RWPE2 (cell line): ENCODE measurements at regions not wholly inside any gene's neighbourhood (a gene's known extent, or its start where the extent isn't known, plus 50 kb on each side); places are given as distances from the start of the nearest gene placed in this dataset.

Experiments used
- ATAC-seq: fragments of 200-7000 bp; cut with Tn5 transposase; 3 replicates; pipeline ENCODE4 v1.9.1; 2021; ENCODE audit warnings: low read depth
- DNase-seq: peaks from one replicate; pipeline ENCODE4 v3.0.0-alpha.2; 2020; ENCODE audit warnings: low spot score
- H3K27ac ChIP-seq: fragments of 450-650 bp; 2 replicates; pipeline ENCODE4 v1.5.1; 2017; ENCODE audit warnings: mild to moderate bottlenecking; ENCODE audit not compliant: poor library complexity, severe bottlenecking
- H3K27me3 ChIP-seq: fragments of 250-450 bp; sonication (Bioruptor Pico); 2 replicates; pipeline ENCODE4 v1.5.1; 2021; ENCODE audit warnings: mild to moderate bottlenecking, moderate library complexity; ENCODE audit not compliant: insufficient read depth, poor library complexity, severe bottlenecking
- H3K36me3 ChIP-seq: fragments of 250-450 bp; sonication (Bioruptor Pico); 2 replicates; pipeline ENCODE4 v1.5.1; 2020; ENCODE audit warnings: low read depth, mild to moderate bottlenecking, moderate library complexity
- H3K4me1 ChIP-seq: fragments of 250-450 bp; sonication (Bioruptor Pico); 2 replicates; pipeline ENCODE4 v1.5.1; 2021; ENCODE audit warnings: mild to moderate bottlenecking, moderate library complexity; ENCODE audit not compliant: insufficient read depth, poor library complexity, severe bottlenecking
- H3K4me3 ChIP-seq: fragments of 250-450 bp; sonication (Bioruptor Pico); 2 replicates; pipeline ENCODE4 v1.5.1; 2021; ENCODE audit warnings: mild to moderate bottlenecking, moderate library complexity; ENCODE audit not compliant: severe bottlenecking
- H3K9me3 ChIP-seq: fragments of 250-450 bp; sonication (Bioruptor Pico); 2 replicates; pipeline ENCODE4 v1.5.1; 2021; ENCODE audit warnings: mild to moderate bottlenecking, moderate library complexity; ENCODE audit not compliant: severe bottlenecking
- TF ChIP-seq, protein P1 (sequence below): fragments of 450-650 bp; IDR thresholded peaks from one replicate; pipeline ENCODE4 v1.5.1; 2017; ENCODE audit warnings: mild to moderate bottlenecking, moderate library complexity; ENCODE audit not compliant: poor library complexity, severe bottlenecking

DNA sequence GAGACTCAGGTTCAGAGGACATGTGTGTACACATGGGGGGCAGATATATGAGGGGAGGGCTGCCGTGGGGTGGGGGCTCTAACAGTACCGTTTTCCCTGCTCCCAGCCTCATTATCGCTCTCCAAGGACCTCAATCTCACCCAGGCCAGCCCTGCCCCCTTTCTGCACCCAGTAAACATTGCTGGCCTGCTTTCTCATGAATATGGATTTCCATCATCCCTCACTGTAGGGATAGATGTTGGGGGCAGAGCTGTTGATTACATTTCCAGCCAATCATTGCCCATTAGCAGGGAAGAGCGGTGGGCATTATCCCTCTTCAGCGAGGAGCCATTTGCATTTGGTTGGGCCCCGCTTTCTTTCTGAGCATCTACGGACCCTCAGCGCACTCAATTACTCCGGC is 273.8 kb downstream of the RPS6KC1 start:
- Histone ChIP-seq H3K4me1 (no peaks in the 10 kb centered on the region), H3K27ac (no peak overlapping the region), H3K9me3 (no peaks in the 10 kb centered on the region), H3K36me3 (no peaks in the 10 kb centered on the region), H3K4me3 (no peak overlapping the region), H3K27me3 (no peaks in the 10 kb centered on the region)
- no peak for DNase-seq
- no peak for ATAC-seq
- TF ChIP-seq, protein P1, sequence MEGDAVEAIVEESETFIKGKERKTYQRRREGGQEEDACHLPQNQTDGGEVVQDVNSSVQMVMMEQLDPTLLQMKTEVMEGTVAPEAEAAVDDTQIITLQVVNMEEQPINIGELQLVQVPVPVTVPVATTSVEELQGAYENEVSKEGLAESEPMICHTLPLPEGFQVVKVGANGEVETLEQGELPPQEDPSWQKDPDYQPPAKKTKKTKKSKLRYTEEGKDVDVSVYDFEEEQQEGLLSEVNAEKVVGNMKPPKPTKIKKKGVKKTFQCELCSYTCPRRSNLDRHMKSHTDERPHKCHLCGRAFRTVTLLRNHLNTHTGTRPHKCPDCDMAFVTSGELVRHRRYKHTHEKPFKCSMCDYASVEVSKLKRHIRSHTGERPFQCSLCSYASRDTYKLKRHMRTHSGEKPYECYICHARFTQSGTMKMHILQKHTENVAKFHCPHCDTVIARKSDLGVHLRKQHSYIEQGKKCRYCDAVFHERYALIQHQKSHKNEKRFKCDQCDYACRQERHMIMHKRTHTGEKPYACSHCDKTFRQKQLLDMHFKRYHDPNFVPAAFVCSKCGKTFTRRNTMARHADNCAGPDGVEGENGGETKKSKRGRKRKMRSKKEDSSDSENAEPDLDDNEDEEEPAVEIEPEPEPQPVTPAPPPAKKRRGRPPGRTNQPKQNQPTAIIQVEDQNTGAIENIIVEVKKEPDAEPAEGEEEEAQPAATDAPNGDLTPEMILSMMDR: no peak

DNA sequence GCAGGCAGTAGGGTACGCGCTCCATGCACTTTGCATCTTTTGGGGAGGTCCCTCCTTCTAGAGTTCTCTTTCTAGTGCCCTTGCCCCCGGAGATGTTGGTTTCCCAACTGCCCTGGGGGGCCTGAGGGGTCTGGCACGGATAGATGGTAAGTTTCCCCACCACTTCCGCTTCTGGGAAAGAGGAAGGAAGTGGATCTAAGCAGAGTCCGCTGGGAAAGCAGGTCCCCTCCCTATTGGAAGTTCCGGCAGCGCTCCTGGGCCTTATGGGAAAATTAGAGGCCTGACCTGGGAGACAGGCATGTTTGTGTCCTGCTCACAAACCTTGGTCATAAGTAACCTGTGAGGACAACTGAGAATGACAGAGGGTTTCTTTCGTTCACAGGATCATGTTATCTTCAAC is 274.4 kb downstream of the RPS6KC1 start:
- H3K27me3 ChIP-seq: no peaks in the 10 kb centered on the region
- no peak for ATAC-seq
- H3K4me1 ChIP-seq: no peaks in the 10 kb centered on the region
- H3K4me3 ChIP-seq: no peak overlapping the region
- TF ChIP-seq, protein P1: no peak
- no peaks in the 10 kb centered on the region for H3K9me3 ChIP-seq
- no peak for DNase-seq
- H3K36me3 ChIP-seq: no peaks in the 10 kb centered on the region
- H3K27ac ChIP-seq: no peak overlapping the region

DNA sequence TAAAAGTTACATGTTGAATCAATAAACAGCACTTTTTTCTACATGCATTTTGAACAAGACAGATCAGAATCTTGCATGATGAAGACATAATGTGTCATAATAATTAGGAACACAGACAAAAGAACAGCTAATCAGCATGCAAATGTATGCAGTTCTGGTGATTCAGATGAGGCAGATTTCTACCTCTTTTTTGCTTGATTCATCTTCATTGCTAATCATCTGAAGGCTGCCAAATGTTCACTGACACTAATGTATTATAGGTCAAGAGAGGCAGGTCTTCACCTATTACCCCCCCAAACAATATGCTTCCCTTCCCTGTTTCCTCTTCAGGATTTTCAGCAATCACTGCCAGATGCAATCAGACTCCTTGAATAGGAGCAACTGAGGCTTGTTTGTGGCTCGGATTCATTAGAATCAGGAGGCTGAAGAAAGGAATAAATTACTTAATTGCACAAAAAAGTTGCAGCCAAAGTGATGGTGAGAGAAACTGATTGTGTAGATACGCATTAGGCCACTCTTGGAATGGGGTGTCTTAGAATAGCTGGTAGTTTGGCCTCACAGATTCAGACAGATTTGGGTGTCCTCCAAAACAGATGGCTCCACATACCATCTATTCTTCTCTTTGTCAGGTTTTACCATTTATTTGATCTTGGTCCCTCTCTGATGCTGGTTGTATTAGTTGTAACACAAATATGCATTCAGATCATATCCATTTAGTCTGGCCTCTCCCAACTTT is 275.4 kb downstream of the RPS6KC1 start:
- no peaks in the 10 kb centered on the region for H3K36me3 ChIP-seq
- no peak overlapping the region for H3K4me3 ChIP-seq
- no peaks in the 10 kb centered on the region for H3K4me1 ChIP-seq
- no peaks in the 10 kb centered on the region for H3K27me3 ChIP-seq
- TF ChIP-seq, protein P1: no peak
- no peaks in the 10 kb centered on the region for H3K9me3 ChIP-seq
- no peak for ATAC-seq
- H3K27ac ChIP-seq: no peak overlapping the region
- no peak for DNase-seq

DNA sequence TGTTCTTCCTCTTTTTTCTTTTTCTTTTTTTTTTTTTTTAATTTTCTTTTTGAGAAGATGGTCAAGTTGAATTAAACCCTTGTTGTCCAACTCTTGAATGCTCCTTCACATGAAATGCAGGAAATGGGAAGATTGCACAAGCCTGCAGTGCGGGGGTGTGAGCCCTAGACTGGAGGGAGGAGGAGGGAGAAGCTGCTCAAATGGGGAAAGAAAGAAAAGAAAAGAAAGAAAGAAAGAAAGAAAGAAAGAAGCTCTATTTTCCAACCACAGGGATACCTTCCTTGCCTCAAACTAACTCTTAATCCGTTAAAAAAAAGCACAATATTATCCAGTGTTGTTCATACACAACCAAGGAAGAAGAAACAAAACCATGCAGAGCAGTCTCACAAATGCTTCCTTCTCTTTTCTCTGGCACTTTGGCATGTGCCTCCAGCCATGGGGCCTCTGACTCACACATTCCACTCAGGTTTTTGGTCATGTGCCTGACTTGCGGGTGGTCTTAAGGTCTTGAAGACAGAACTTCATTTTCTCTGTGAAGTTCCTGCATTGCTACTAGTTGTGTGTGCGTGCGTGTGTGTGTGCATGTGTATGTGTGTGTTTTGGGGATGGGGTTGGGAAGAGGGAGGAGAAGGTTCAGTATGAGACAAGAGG is 276.1 kb downstream of the RPS6KC1 start:
- H3K27me3 ChIP-seq: no peaks in the 10 kb centered on the region
- no peaks in the 10 kb centered on the region for H3K36me3 ChIP-seq
- no peaks in the 10 kb centered on the region for H3K4me1 ChIP-seq
- DNase-seq (no peak), ATAC-seq (no peak)
- no peaks in the 10 kb centered on the region for H3K9me3 ChIP-seq
- TF ChIP-seq, protein P1: no peak
- no peak overlapping the region for H3K27ac ChIP-seq
- no peak overlapping the region for H3K4me3 ChIP-seq
